ENCODE measurements at regions not wholly inside any gene's neighbourhood (a gene's known extent, or its start where the extent isn't known, plus 50 kb on each side); places are given as distances from the start of the nearest gene placed in this dataset.
"Not testable (repeated sequence)": the region's sequence is repeated elsewhere in the genome, so short reads cannot be mapped to it uniquely, and the experiment has no call there.

GRCh38 chr1:147061880-147062279 lies 110.4 kb downstream of the PRKAB2 start:
- not testable (repeated sequence) for DNase-seq

GRCh38 chr1:147053269-147053668 lies 115.1 kb downstream of the NBPF12 start:
- DNase-seq = no peak

- DNase-seq = no peak
Measured at GRCh38 chr1:147052677-147053076, 114.6 kb downstream of the NBPF12 start.

GRCh38 chr1:147052143-147052542 lies 114.0 kb downstream of the NBPF12 start:
- no peak for DNase-seq

GRCh38 chr1:147051136-147051535 lies 113.0 kb downstream of the NBPF12 start:
- no peak for DNase-seq

GRCh38 chr1:147050654-147051053 lies 112.5 kb downstream of the NBPF12 start:
- no peak for DNase-seq

GRCh38 chr1:147046863-147047394 lies 108.8 kb downstream of the NBPF12 start:
- DNase-seq = not testable (repeated sequence)

GRCh38 chr1:147046189-147046862 lies 108.2 kb downstream of the NBPF12 start:
- no peak for DNase-seq
